22Rv1 (cell line): ENCODE measurements at regions not wholly inside any gene's neighbourhood (a gene's known extent, or its start where the extent isn't known, plus 50 kb on each side); places are given as distances from the start of the nearest gene placed in this dataset.

Experiments
- H3K27ac ChIP-seq: fragments of 450-650 bp; 2 replicates; pipeline ENCODE4 v1.5.1; 2017
- CTCF ChIP-seq: fragments of 450-650 bp; IDR thresholded peaks from 2 replicates; pipeline ENCODE4 v1.5.1; 2017; ENCODE audit warnings: mild to moderate bottlenecking
- ZFX ChIP-seq: fragments of 450-650 bp; IDR thresholded peaks from 2 replicates; pipeline ENCODE4 v1.6.1; 2017; ENCODE audit warnings: antibody characterized with exemption, borderline replicate concordance

- TF ChIP-seq CTCF (no peak), ZFX (no peak)
Measured at GRCh38 chr2:145587922-145588321, 1068.0 kb upstream of the ZEB2 start.

GRCh38 chr2:145584353-145584752, 1064.4 kb upstream of the ZEB2 start:
- no peak overlapping the region for H3K27ac ChIP-seq
- TF ChIP-seq ZFX (no peak), CTCF (no peak)

More at GRCh38 chr2:145587922-145588321, 1068.0 kb upstream of the ZEB2 start:
- no peak overlapping the region for H3K27ac ChIP-seq

GRCh38 chr2:145573608-145574007, 1053.7 kb upstream of the ZEB2 start:
- H3K27ac ChIP-seq: no peak overlapping the region
- TF ChIP-seq CTCF (no peak), ZFX (no peak)

GRCh38 chr2:145572238-145572637, 1052.3 kb upstream of the ZEB2 start:
- TF ChIP-seq ZFX (no peak), CTCF (no peak)
- no peak overlapping the region for H3K27ac ChIP-seq

- no peak overlapping the region for H3K27ac ChIP-seq
- TF ChIP-seq CTCF (no peak), ZFX (no peak)
Measured at GRCh38 chr2:145569108-145569507, 1049.2 kb upstream of the ZEB2 start.

- TF ChIP-seq CTCF (no peak), ZFX (no peak)
- H3K27ac ChIP-seq: no peak overlapping the region
Measured at GRCh38 chr2:145563741-145564615, 1044.1 kb upstream of the ZEB2 start.

- TF ChIP-seq ZFX (no peak), CTCF (no peak)
- no peak overlapping the region for H3K27ac ChIP-seq
Measured at GRCh38 chr2:145561152-145561551, 1041.2 kb upstream of the ZEB2 start.
